H1 (cell line): ENCODE measurements at regions not wholly inside any gene's neighbourhood (a gene's known extent, or its start where the extent isn't known, plus 50 kb on each side); places are given as distances from the start of the nearest gene placed in this dataset.

Experiments used
- CTCF ChIA-PET: fragments of 300-600 bp; sonication (Branson Sonifier 250); formaldehyde crosslinking; loops from one replicate; lab custom pipeline; 2021; ENCODE audit not compliant: partially characterized antibody; lab: Charles Lee
- POLR2A ChIA-PET: fragments of 300-600 bp; sonication (Branson Sonifier 250); formaldehyde crosslinking; loops from one replicate; lab custom pipeline; 2021; ENCODE audit warnings: inconsistent platforms; ENCODE audit not compliant: partially characterized antibody; lab: Charles Lee
- DNase-seq, 2 experiments: peaks; one replicate each; pipeline versions ENCODE4 v3.0.0 to v3.0.0-alpha.2; 2010 to 2022; ENCODE audit warnings: low spot score in 2 of 2, low read depth in 1 of 2, mixed read lengths in 1 of 2
- FAIRE-seq: peaks from 2 replicates; lab custom pipeline; 2011; peaks lifted over from hg19 to GRCh38; lab: Jason Lieb, UNC
- H2AFZ ChIP-seq: 2 replicates; pipeline ENCODE4 v1.8.1; 2012; ENCODE audit warnings: low read length, inconsistent platforms
- H2AK5ac ChIP-seq: 2 replicates; pipeline ENCODE4 v1.6.1; 2013; ENCODE audit warnings: low read depth, low read length
- H2BK120ac ChIP-seq: replicated peaks from 2 replicates; pipeline ENCODE3; 2013; ENCODE audit warnings: low read depth, low read length, inconsistent platforms
- H2BK12ac ChIP-seq: 2 replicates; pipeline ENCODE4 v1.6.1; 2013; ENCODE audit warnings: low read depth, low read length
- H2BK15ac ChIP-seq: 2 replicates; pipeline ENCODE4 v1.6.1; 2013; ENCODE audit warnings: low read length
- H2BK20ac ChIP-seq: 2 replicates; pipeline ENCODE4 v1.6.1; 2013; ENCODE audit warnings: low read length
- H2BK5ac ChIP-seq: 2 replicates; pipeline ENCODE4 v1.6.1; 2013; ENCODE audit warnings: low read depth, low read length
- H3K14ac ChIP-seq: 2 replicates; pipeline ENCODE4 v1.6.1; 2013; ENCODE audit warnings: inconsistent platforms; ENCODE audit not compliant: insufficient read length
- H3K18ac ChIP-seq: 2 replicates; pipeline ENCODE4 v1.6.1; 2013; ENCODE audit warnings: low read length; ENCODE audit errors: extremely low read depth
- H3K23ac ChIP-seq: 2 replicates; pipeline ENCODE4 v1.6.1; 2013; ENCODE audit warnings: inconsistent platforms; ENCODE audit not compliant: insufficient read length
- H3K23me2 ChIP-seq: 2 replicates; pipeline ENCODE4 v1.6.1; 2013; ENCODE audit warnings: low read depth, low read length
- H3K27ac ChIP-seq: 2 replicates; pipeline ENCODE4 v1.6.1; 2011; ENCODE audit warnings: low read depth, low read length, inconsistent platforms
- H3K27me3 ChIP-seq, 4 experiments: replicated peaks in 1 of 4; 1 replicate in 1 of 4; 2 replicates in 3 of 4; pipeline versions ENCODE4 v1.6.1 to v1.8.1; 2011 to 2013; ENCODE audit warnings: low read length in 3 of 4, mild to moderate bottlenecking in 3 of 4, inconsistent platforms in 2 of 4, mixed read lengths in 2 of 4, moderate library complexity in 1 of 4; ENCODE audit not compliant: control insufficient read depth in 3 of 4, insufficient read depth in 3 of 4; ENCODE audit errors: extremely low read depth in 1 of 4
- H3K36me3 ChIP-seq, 4 experiments: 2 replicates each; pipeline versions ENCODE4 v1.6.1 to v1.8.1; 2011 to 2013; ENCODE audit warnings: mild to moderate bottlenecking in 4 of 4, low read length in 3 of 4, moderate library complexity in 2 of 4, control low read depth in 1 of 4, inconsistent platforms in 1 of 4; ENCODE audit not compliant: insufficient read depth in 4 of 4, control insufficient read depth in 2 of 4
- H3K4ac ChIP-seq: replicated peaks from 2 replicates; pipeline ENCODE3; 2013; ENCODE audit warnings: low read length, low read depth, mixed read lengths, inconsistent platforms; ENCODE audit not compliant: insufficient read length
- H3K4me1 ChIP-seq, 4 experiments: replicated peaks in 1 of 4; 1 replicate in 1 of 4; 2 replicates in 3 of 4; pipeline versions ENCODE4 v1.6.1 to v1.8.1; 2011 to 2013; ENCODE audit warnings: low read length in 3 of 4, inconsistent platforms in 2 of 4, mixed read lengths in 1 of 4; ENCODE audit not compliant: insufficient read depth in 4 of 4, control insufficient read depth in 3 of 4
- H3K4me2 ChIP-seq, 2 experiments: 2 replicates each; pipeline versions ENCODE4 v1.6.1 to v1.8.1; 2011 to 2013; ENCODE audit warnings: low read depth in 2 of 2, low read length in 2 of 2, control low read depth in 1 of 2, inconsistent platforms in 1 of 2, mild to moderate bottlenecking in 1 of 2; ENCODE audit not compliant: insufficient read depth in 1 of 2
- H3K4me3 ChIP-seq, 4 experiments: fragments of 200-600, 300-600 bp in 1 of 4; sonication (generic), shearing (Covaris generic), sonication (Bioruptor Twin) in 1 of 4; 2 replicates each; pipeline versions ENCODE4 v1.5.1 to v1.8.1; 2011 to 2016; ENCODE audit warnings: low read length in 4 of 4, low read depth in 3 of 4, control low read depth in 2 of 4, inconsistent platforms in 2 of 4, mild to moderate bottlenecking in 2 of 4, mixed read lengths in 1 of 4, moderate library complexity in 1 of 4; ENCODE audit not compliant: insufficient read depth in 2 of 4; ENCODE audit errors: extremely low read depth in 1 of 4
- H3K56ac ChIP-seq: replicated peaks from 2 replicates; pipeline ENCODE3; 2013; ENCODE audit warnings: low read depth, mild to moderate bottlenecking, mixed read lengths, low read length, inconsistent platforms; ENCODE audit not compliant: insufficient read length
- H3K79me1 ChIP-seq: 2 replicates; pipeline ENCODE4 v1.6.1; 2013; ENCODE audit warnings: low read depth, low read length, control low read depth
- H3K79me2 ChIP-seq, 2 experiments: 2 replicates each; pipeline versions ENCODE4 v1.6.1 to v1.8.1; 2012 to 2013; ENCODE audit warnings: low read length in 2 of 2, mild to moderate bottlenecking in 2 of 2, inconsistent platforms in 1 of 2; ENCODE audit not compliant: insufficient read depth in 2 of 2, control insufficient read depth in 1 of 2
- H3K9ac ChIP-seq, 4 experiments: replicated peaks in 1 of 4; 1 replicate in 1 of 4; 2 replicates in 3 of 4; pipeline versions ENCODE4 v1.6.1 to v1.8.1; 2011 to 2013; ENCODE audit warnings: low read depth in 3 of 4, low read length in 3 of 4, control low read depth in 2 of 4, mild to moderate bottlenecking in 2 of 4, moderate library complexity in 2 of 4, inconsistent platforms in 1 of 4; ENCODE audit errors: extremely low read depth in 1 of 4
- H3K9me3 ChIP-seq, 2 experiments: 2 replicates each; pipeline versions ENCODE4 v1.6.1 to v1.8.1; 2012 to 2013; ENCODE audit warnings: mild to moderate bottlenecking in 2 of 2, moderate library complexity in 2 of 2, control low read depth in 1 of 2, inconsistent platforms in 1 of 2, low read depth in 1 of 2, low read length in 1 of 2, mixed read lengths in 1 of 2; ENCODE audit not compliant: insufficient read depth in 2 of 2
- H4K20me1 ChIP-seq, 2 experiments: replicated peaks in 1 of 2; 2 replicates each; pipeline versions ENCODE3 to v1.8.1; 2011 to 2013; ENCODE audit warnings: inconsistent platforms in 2 of 2, low read length in 2 of 2, mild to moderate bottlenecking in 1 of 2; ENCODE audit not compliant: insufficient read depth in 2 of 2, control insufficient read depth in 1 of 2
- H4K5ac ChIP-seq: 2 replicates; pipeline ENCODE4 v1.6.1; 2013; ENCODE audit warnings: low read length, low read depth, mixed read lengths, inconsistent platforms; ENCODE audit not compliant: insufficient read length
- H4K8ac ChIP-seq: 2 replicates; pipeline ENCODE4 v1.8.0; 2013; ENCODE audit warnings: mild to moderate bottlenecking, moderate library complexity, low read length, inconsistent platforms; ENCODE audit not compliant: insufficient read depth; ENCODE audit errors: extremely low read depth
- H4K91ac ChIP-seq: replicated peaks from 2 replicates; pipeline ENCODE3; 2013; ENCODE audit warnings: low read length, mixed read lengths, inconsistent platforms; ENCODE audit not compliant: insufficient read length
- CHD1 ChIP-seq: IDR thresholded peaks from 2 replicates; pipeline ENCODE4 v1.6.1; 2012; ENCODE audit warnings: low read depth, low read length, improper control_type of control experiment
- CHD2 ChIP-seq: IDR thresholded peaks from 2 replicates; pipeline ENCODE4 v1.6.1; 2012; ENCODE audit warnings: low read length, improper control_type of control experiment
- POLR2AphosphoS5 ChIP-seq: IDR thresholded peaks from 2 replicates; pipeline ENCODE4 v1.6.1; 2011; ENCODE audit warnings: low read depth, low read length
- RNF2 ChIP-seq: fragments of 200-900, 300-1000 bp; sonication (generic); IDR thresholded peaks from 2 replicates; pipeline ENCODE4 v1.7.1; 2016; ENCODE audit warnings: borderline replicate concordance, low read depth, mild to moderate bottlenecking, antibody characterized with exemption, low read length; ENCODE audit not compliant: poor library complexity, severe bottlenecking; ENCODE audit errors: missing control alignments
- SP2 ChIP-seq: IDR thresholded peaks from 2 replicates; pipeline ENCODE4 v1.6.1; 2012; ENCODE audit warnings: mild to moderate bottlenecking, low read length, inconsistent platforms
- ZNF274 ChIP-seq: IDR thresholded peaks from 2 replicates; pipeline ENCODE4 v1.7.0; 2012; ENCODE audit warnings: low read length, borderline replicate concordance; ENCODE audit errors: extremely low read depth
- WGBS, 2 experiments: shearing (Covaris generic) in 1 of 2; methylation state at CpG; one replicate each; pipeline versions ENCODE4 v1.1.6 to v1.1.7; 2013 to 2015; ENCODE audit warnings: low lambda C conversion rate in 2 of 2, mixed read lengths in 2 of 2, inconsistent platforms in 1 of 2, low coverage in 1 of 2, missing lambda C conversion rate in 1 of 2; ENCODE audit not compliant: insufficient replicate concordance in 2 of 2, insufficient coverage in 1 of 2, insufficient read length in 1 of 2; ENCODE audit errors: extremely low coverage in 1 of 2, missing lambda C conversion rate in 1 of 2; 5-methylcytosine and 5-hydroxymethylcytosine counted together

DNA sequence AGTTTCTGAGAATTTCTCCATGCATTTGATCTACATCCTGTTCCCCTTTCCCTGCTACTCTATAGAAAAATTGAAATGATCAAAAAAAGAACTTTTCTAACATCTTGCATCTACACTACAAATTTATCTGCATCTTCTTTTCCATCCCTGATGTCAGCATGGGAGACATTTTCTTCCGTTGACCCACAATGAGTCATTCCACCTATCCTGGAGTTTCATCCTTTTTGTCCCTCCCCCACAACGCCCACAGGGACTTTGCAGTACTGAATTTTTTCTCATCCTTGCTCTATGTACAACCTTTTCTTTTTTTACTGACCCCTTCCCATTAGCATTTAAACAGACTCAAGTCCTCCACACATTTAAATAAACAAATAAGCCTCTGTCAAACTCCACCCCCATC lies 112.2 kb upstream of the MROH9 start:
- Histone ChIP-seq H2BK15ac (no peak overlapping the region), H3K4me2 (no peak overlapping the region), H2AFZ (no peak overlapping the region), H3K79me1 (no peaks in the 10 kb centered on the region), H3K9me3 (no peaks in the 10 kb centered on the region), H3K56ac (no peak overlapping the region), H3K4ac (no peak overlapping the region), H2BK20ac (no peak overlapping the region), H3K79me2 (no peaks in the 10 kb centered on the region), H3K4me1 (no peaks in the 10 kb centered on the region), H3K14ac (no peak overlapping the region), H4K5ac (no peak overlapping the region), H2AK5ac (no peak overlapping the region), H2BK120ac (no peak overlapping the region), H3K36me3 (no peaks in the 10 kb centered on the region), H3K9ac (no peak overlapping the region), H2BK5ac (no peak overlapping the region), H3K23ac (no peak overlapping the region), H4K8ac (no peak overlapping the region), H3K4me3 (no peak overlapping the region), H3K23me2 (no peaks in the 10 kb centered on the region), H3K27ac (no peak overlapping the region), H3K27me3 (no peaks in the 10 kb centered on the region), H4K91ac (no peak overlapping the region), H3K18ac (no peak overlapping the region), H4K20me1 (no peaks in the 10 kb centered on the region), H2BK12ac (no peak overlapping the region)
- ChIA-PET POLR2A (no interaction called here), CTCF (interaction anchor here (0.5 kb wide), 1 partner anchor 866 kb away, joined by 3 read pairs; no protein-coding TSS in a partner anchor)
- TF ChIP-seq ZNF274 (no peak), CHD2 (no peak), POLR2AphosphoS5 (no peak), SP2 (no peak), RNF2 (no peak), CHD1 (no peak)
- FAIRE-seq (no peak), DNase-seq (no peak)
- WGBS, 2 experiments, result 88% methylated on average over 2 of the region's 2 CpGs; no CpG with 5 or more reads in 1 of the 2 experiments
